HCT116 (cell line): ENCODE measurements at regions not wholly inside any gene's neighbourhood (a gene's known extent, or its start where the extent isn't known, plus 50 kb on each side); places are given as distances from the start of the nearest gene placed in this dataset.

Experiments used
- ATAC-seq: fragments of 200-7000 bp; cut with Tn5 transposase; 2 replicates; pipeline ENCODE4 v1.9.1; 2020; ENCODE audit warnings: mild to moderate bottlenecking, moderate library complexity
- BruUV-seq: library from RNA; stranded (reverse); fragments of 400-500 nt; replicated peaks from 2 replicates; lab custom pipeline; 2021; lab: Mats Ljungman, UMichigan
- CTCF ChIA-PET: fragments of 300-600 bp; sonication (Branson Sonifier 250); formaldehyde crosslinking; loops from one replicate; lab custom pipeline; 2021; ENCODE audit warnings: antibody characterized with exemption; lab: Charles Lee
- POLR2A ChIA-PET: fragments of 300-600, 350-600 bp; sonication (Branson Sonifier 250); formaldehyde crosslinking; loops from one replicate; lab custom pipeline; 2021; ENCODE audit warnings: antibody characterized with exemption; lab: Charles Lee
- RAD21 ChIA-PET, 2 experiments: fragments of 300-600 bp; sonication (Branson Sonifier 250); formaldehyde crosslinking; loops; one replicate each; lab custom pipeline; 2023; ENCODE audit warnings: low total read pairs in 2 of 2; ENCODE audit not compliant: uncharacterized antibody in 2 of 2, unreplicated experiment in 2 of 2, low non-redundant PET in 1 of 2; lab: Charles Lee
- DNase-seq: peaks from one replicate; pipeline ENCODE4 v3.0.0-alpha.2; 2010; ENCODE audit warnings: low read depth, low spot score
- H2AFZ ChIP-seq: fragments of 200-600 bp; shearing (Covaris generic), sonication (generic); 2 replicates; pipeline ENCODE4 v1.6.1; 2017; ENCODE audit warnings: low read depth, mixed run types, mixed read lengths, antibody characterized with exemption, low read length; ENCODE audit not compliant: poor library complexity, severe bottlenecking
- H3K27ac ChIP-seq: 2 replicates; pipeline ENCODE4 v1.5.1; 2012; ENCODE audit warnings: low read depth, low read length
- H3K27me3 ChIP-seq: fragments of 200-600 bp; sonication (generic); 2 replicates; pipeline ENCODE4 v1.6.1; 2016; ENCODE audit warnings: mixed run types, low read length, mixed read lengths; ENCODE audit not compliant: insufficient read depth
- H3K36me3 ChIP-seq, 2 experiments: fragments of 200-500 bp in 1 of 2; fragments of 200-600 bp in 1 of 2; sonication (Bioruptor generic) in 1 of 2; sonication (generic) in 1 of 2; 2 replicates each; pipeline versions ENCODE4 v1.5.1 to v1.6.1; 2014 to 2016; ENCODE audit warnings: low read length in 2 of 2, inconsistent platforms in 1 of 2, mixed read lengths in 1 of 2, mixed run types in 1 of 2; ENCODE audit not compliant: insufficient read depth in 2 of 2, control insufficient read depth in 1 of 2
- H3K4me1 ChIP-seq, 2 experiments: fragments of 200-600 bp in 1 of 2; sonication (generic) in 1 of 2; 2 replicates each; pipeline versions ENCODE4 v1.5.1 to v1.6.1; 2012 to 2017; ENCODE audit warnings: low read length in 2 of 2, inconsistent platforms in 1 of 2, mild to moderate bottlenecking in 1 of 2, mixed read lengths in 1 of 2, mixed run types in 1 of 2, moderate library complexity in 1 of 2; ENCODE audit not compliant: insufficient read depth in 2 of 2, control insufficient read depth in 1 of 2
- H3K4me2 ChIP-seq: fragments of 200-600 bp; sonication (generic); 2 replicates; pipeline ENCODE4 v1.6.1; 2017; ENCODE audit warnings: mixed run types, low read length, mixed read lengths
- H3K4me3 ChIP-seq, 2 experiments: fragments of 200-600 bp in 1 of 2; sonication (generic) in 1 of 2; replicated peaks in 1 of 2; 2 replicates each; pipeline ENCODE4 v1.5.1; 2011 to 2016; ENCODE audit warnings: low read length in 2 of 2, control low read depth in 1 of 2, low read depth in 1 of 2, mild to moderate bottlenecking in 1 of 2, mixed read lengths in 1 of 2, mixed run types in 1 of 2
- H3K79me2 ChIP-seq: fragments of 200-600 bp; sonication (generic); 2 replicates; pipeline ENCODE4 v1.6.1; 2017; ENCODE audit warnings: mild to moderate bottlenecking, mixed run types, low read length, moderate library complexity, mixed read lengths; ENCODE audit not compliant: insufficient read depth
- H3K9ac ChIP-seq: fragments of 200-600 bp; sonication (generic); 2 replicates; pipeline ENCODE4 v1.6.1; 2016; ENCODE audit warnings: low read length, mixed read lengths
- H3K9me2 ChIP-seq: fragments of 200-600 bp; sonication (generic), shearing (Covaris generic); 2 replicates; pipeline ENCODE4 v1.6.1; 2017; ENCODE audit warnings: mixed run types, mild to moderate bottlenecking, moderate library complexity; ENCODE audit not compliant: insufficient read depth
- H3K9me3 ChIP-seq, 2 experiments: fragments of 200-500 bp in 1 of 2; fragments of 200-600 bp in 1 of 2; sonication (Bioruptor generic) in 1 of 2; sonication (generic) in 1 of 2; 2 replicates each; pipeline ENCODE4 v1.6.1; 2014 to 2017; ENCODE audit warnings: low read length in 2 of 2, mixed read lengths in 2 of 2, inconsistent platforms in 1 of 2, low read depth in 1 of 2, mild to moderate bottlenecking in 1 of 2, mixed run types in 1 of 2, moderate library complexity in 1 of 2; ENCODE audit not compliant: control insufficient read depth in 1 of 2, insufficient read depth in 1 of 2
- H4K20me1 ChIP-seq: fragments of 200-600 bp; sonication (generic), shearing (Covaris generic); 2 replicates; pipeline ENCODE4 v1.6.1; 2017; ENCODE audit warnings: mixed run types, mild to moderate bottlenecking, moderate library complexity; ENCODE audit not compliant: insufficient read depth
- ATF3 ChIP-seq: IDR thresholded peaks from 2 replicates; pipeline ENCODE4 v1.6.1; 2012
- CBX3 ChIP-seq: IDR thresholded peaks from 2 replicates; pipeline ENCODE4 v1.6.1; 2012; ENCODE audit warnings: low read depth
- CEBPB ChIP-seq: IDR thresholded peaks from 2 replicates; pipeline ENCODE4 v1.6.1; 2012; ENCODE audit warnings: low read depth
- EGR1 ChIP-seq: IDR thresholded peaks from 2 replicates; pipeline ENCODE4 v1.6.1; 2012; ENCODE audit warnings: low read depth
- ELF1 ChIP-seq: IDR thresholded peaks from 2 replicates; pipeline ENCODE4 v1.6.1; 2012; ENCODE audit warnings: low read depth, borderline replicate concordance
- EZH2 ChIP-seq: fragments of 200-600 bp; sonication (generic); IDR thresholded peaks from 2 replicates; pipeline ENCODE4 v1.6.1; 2017; ENCODE audit warnings: antibody characterized with exemption, mixed run types
- FOSL1 ChIP-seq: IDR thresholded peaks from 2 replicates; pipeline ENCODE4 v1.6.1; 2012; ENCODE audit warnings: low read depth
- JUND ChIP-seq: IDR thresholded peaks from 2 replicates; pipeline ENCODE4 v1.6.1; 2012
- POLR2A ChIP-seq: IDR thresholded peaks from 2 replicates; pipeline ENCODE4 v1.7.0; 2011; ENCODE audit warnings: borderline replicate concordance; ENCODE audit not compliant: insufficient read depth, insufficient read length; ENCODE audit errors: extremely low read depth
- POLR2AphosphoS5 ChIP-seq: IDR thresholded peaks from 2 replicates; pipeline ENCODE4 v1.6.1; 2011; ENCODE audit warnings: mild to moderate bottlenecking, low read depth, low read length, moderate library complexity
- RAD21 ChIP-seq: IDR thresholded peaks from 2 replicates; pipeline ENCODE4 v1.6.1; 2012; ENCODE audit warnings: low read depth, mild to moderate bottlenecking
- REST ChIP-seq: IDR thresholded peaks from 2 replicates; pipeline ENCODE4 v1.6.1; 2012; ENCODE audit warnings: low read depth
- SIN3A ChIP-seq: IDR thresholded peaks from 2 replicates; pipeline ENCODE4 v1.6.1; 2012; ENCODE audit warnings: low read depth
- SP1 ChIP-seq: IDR thresholded peaks from 2 replicates; pipeline ENCODE4 v1.6.1; 2012; ENCODE audit warnings: low read depth
- SRF ChIP-seq: IDR thresholded peaks from 2 replicates; pipeline ENCODE4 v1.6.1; 2012; ENCODE audit warnings: low read depth
- TCF7L2 ChIP-seq: IDR thresholded peaks from 2 replicates; pipeline ENCODE4 v1.7.0; 2011; ENCODE audit warnings: borderline replicate concordance, inconsistent platforms; ENCODE audit not compliant: insufficient read depth, insufficient read length; ENCODE audit errors: extremely low read depth
- YY1 ChIP-seq: IDR thresholded peaks from 2 replicates; pipeline ENCODE4 v1.6.1; 2011; ENCODE audit warnings: low read length, low read depth, moderate library complexity, mild to moderate bottlenecking; ENCODE audit not compliant: insufficient replicate concordance; ENCODE audit errors: extremely low read depth
- ZFX ChIP-seq: fragments of 450-650 bp; IDR thresholded peaks from 2 replicates; pipeline ENCODE4 v1.6.1; 2017
- intact Hi-C: fragments of 100-400 bp; cut with micrococcal nuclease; formaldehyde crosslinking; loops from 2 replicates; pipeline ENCODE4 v1.10.0; 2022
- TF ChIP-seq, protein P1 (sequence below), 3 experiments: fragments of 200-600 bp in 1 of 3; sonication (generic) in 1 of 3; IDR thresholded peaks in 2 of 3; conservative IDR thresholded peaks in 1 of 3; 2 replicates each; pipeline ENCODE4 v1.5.1; 2012 to 2017; ENCODE audit warnings: low read depth in 2 of 3, low read length in 2 of 3, antibody characterized with exemption in 1 of 3, borderline replicate concordance in 1 of 3, control low read depth in 1 of 3, mild to moderate bottlenecking in 1 of 3, mixed read lengths in 1 of 3, mixed run types in 1 of 3, moderate library complexity in 1 of 3; ENCODE audit not compliant: insufficient read depth in 1 of 3

DNA sequence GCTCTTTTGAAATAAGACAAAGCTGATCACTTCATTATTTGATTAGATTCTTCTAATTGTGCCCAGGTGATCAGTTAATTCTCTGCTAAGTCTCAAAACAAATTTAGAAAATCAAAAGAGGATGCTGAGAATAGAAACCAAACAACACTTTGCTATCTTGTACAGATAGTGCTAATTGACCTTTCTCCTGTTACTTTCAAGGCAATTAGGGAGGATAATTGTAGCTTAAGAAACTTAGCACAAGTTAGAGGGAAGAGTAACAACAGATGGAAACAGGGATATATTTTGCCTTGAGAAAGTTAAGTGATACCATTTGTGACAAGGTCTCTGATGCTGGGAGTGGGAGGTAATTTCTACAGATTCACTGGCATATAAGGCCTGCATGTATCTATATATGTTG is 344.8 kb upstream of the GRM7 start:
- Histone ChIP-seq H3K27ac (no peak overlapping the region), H3K9me3 (no peaks in the 10 kb centered on the region), H3K9me2 (no peaks in the 10 kb centered on the region), H3K4me2 (no peak overlapping the region), H3K36me3 (no peaks in the 10 kb centered on the region), H3K79me2 (no peaks in the 10 kb centered on the region), H3K9ac (no peak overlapping the region), H3K27me3 (no peaks in the 10 kb centered on the region), H4K20me1 (no peaks in the 10 kb centered on the region), H3K4me3 (no peak overlapping the region), H3K4me1 (no peaks in the 10 kb centered on the region), H2AFZ (no peak overlapping the region)
- TF ChIP-seq ELF1 (no peak), CEBPB (no peak), SP1 (no peak), ATF3 (no peak), EGR1 (no peak), YY1 (no peak), SRF (no peak), REST (no peak), RAD21 (no peak), TCF7L2 (no peak), EZH2 (no peak), ZFX (no peak), JUND (no peak), POLR2A (no peak), SIN3A (no peak), FOSL1 (no peak), CBX3 (no peak), POLR2AphosphoS5 (no peak)
- TF ChIP-seq, protein P1, sequence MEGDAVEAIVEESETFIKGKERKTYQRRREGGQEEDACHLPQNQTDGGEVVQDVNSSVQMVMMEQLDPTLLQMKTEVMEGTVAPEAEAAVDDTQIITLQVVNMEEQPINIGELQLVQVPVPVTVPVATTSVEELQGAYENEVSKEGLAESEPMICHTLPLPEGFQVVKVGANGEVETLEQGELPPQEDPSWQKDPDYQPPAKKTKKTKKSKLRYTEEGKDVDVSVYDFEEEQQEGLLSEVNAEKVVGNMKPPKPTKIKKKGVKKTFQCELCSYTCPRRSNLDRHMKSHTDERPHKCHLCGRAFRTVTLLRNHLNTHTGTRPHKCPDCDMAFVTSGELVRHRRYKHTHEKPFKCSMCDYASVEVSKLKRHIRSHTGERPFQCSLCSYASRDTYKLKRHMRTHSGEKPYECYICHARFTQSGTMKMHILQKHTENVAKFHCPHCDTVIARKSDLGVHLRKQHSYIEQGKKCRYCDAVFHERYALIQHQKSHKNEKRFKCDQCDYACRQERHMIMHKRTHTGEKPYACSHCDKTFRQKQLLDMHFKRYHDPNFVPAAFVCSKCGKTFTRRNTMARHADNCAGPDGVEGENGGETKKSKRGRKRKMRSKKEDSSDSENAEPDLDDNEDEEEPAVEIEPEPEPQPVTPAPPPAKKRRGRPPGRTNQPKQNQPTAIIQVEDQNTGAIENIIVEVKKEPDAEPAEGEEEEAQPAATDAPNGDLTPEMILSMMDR (IDR thresholded peaks at IDR 0.05 in 2 of 3, conservative IDR thresholded peaks at IDR 0.05 in 1 of 3; ENCODE audit: borderline replicate concordance in 1 of 3, insufficient read depth in 1 of 3, low read depth in 2 of 3, low read length in 2 of 3) = no peak
- no TSS peak for BruUV-seq
- intact Hi-C loops = no loop called here
- DNase-seq (no peak), ATAC-seq (no peak)
- ChIA-PET CTCF (no interaction called here), POLR2A (no interaction called here), RAD21 (no interaction called here)
